Colonic mucosa (tissue), 4 donors: ENCODE measurements at regions not wholly inside any gene's neighbourhood (a gene's known extent, or its start where the extent isn't known, plus 50 kb on each side); places are given as distances from the start of the nearest gene placed in this dataset.

Experiments
- DNase-seq: peaks from one replicate; pipeline ENCODE4 v3.0.0-alpha.2; 2020
- H3K27ac ChIP-seq: fragments of 200-600 bp; one replicate; pipeline ENCODE4 v1.8.0; 2021
- H3K27me3 ChIP-seq: fragments of 200-600 bp; one replicate; pipeline ENCODE4 v1.8.0; 2021
- H3K36me3 ChIP-seq: fragments of 200-600 bp; one replicate; pipeline ENCODE4 v1.8.0; 2021
- H3K4me1 ChIP-seq: fragments of 200-600 bp; one replicate; pipeline ENCODE4 v1.8.0; 2021; ENCODE audit warnings: mild to moderate bottlenecking
- H3K4me3 ChIP-seq: fragments of 200-600 bp; one replicate; pipeline ENCODE4 v1.8.0; 2021
- H3K9ac ChIP-seq, 2 donors: one replicate each; pipeline ENCODE4 v1.7.0; 2013; ENCODE audit warnings: control low read depth in 2 of 2, low read depth in 2 of 2, low read length in 2 of 2
- H3K9me3 ChIP-seq: fragments of 200-600 bp; one replicate; pipeline ENCODE4 v1.8.0; 2021
- CTCF ChIP-seq: fragments of 200-600 bp; IDR thresholded peaks from one replicate; pipeline ENCODE4 v1.8.0; 2022; ENCODE audit warnings: antibody characterized with exemption, mild to moderate bottlenecking
- intact Hi-C: fragments of 100-400 bp; cut with DNase I; formaldehyde crosslinking; loops from one replicate; pipeline ENCODE4 v1.14.1; 2022
- donor health status: healthy.
- donor health status: DM: no; HTN: no; CAD: no.
- donor health status: DM: no; HTN: no; CAD: no.

- no peak for TF ChIP-seq CTCF
- H3K27me3 ChIP-seq: no peaks in the 10 kb centered on the region
- intact Hi-C loops: no loop called here
- no peak overlapping the region for H3K27ac ChIP-seq
- DNase-seq: no peak
- no peaks in the 10 kb centered on the region for H3K36me3 ChIP-seq
- H3K9ac ChIP-seq: no peak overlapping the region
- no peak overlapping the region for H3K4me3 ChIP-seq
- no peaks in the 10 kb centered on the region for H3K4me1 ChIP-seq
- no peaks in the 10 kb centered on the region for H3K9me3 ChIP-seq
Measured at GRCh38 chr4:4625488-4625887, 83.6 kb upstream of the STX18 start.

- Histone ChIP-seq H3K4me3 (no peak overlapping the region), H3K36me3 (no peaks in the 10 kb centered on the region), H3K9ac (no peak overlapping the region), H3K27ac (no peak overlapping the region), H3K4me1 (no peaks in the 10 kb centered on the region), H3K27me3 (no peaks in the 10 kb centered on the region), H3K9me3 (no peaks in the 10 kb centered on the region)
- TF ChIP-seq CTCF: no peak
- DNase-seq: no peak
- intact Hi-C loops: no loop called here
Measured at GRCh38 chr4:4624276-4624897, 82.5 kb upstream of the STX18 start.

- TF ChIP-seq CTCF: no peak
- Histone ChIP-seq H3K36me3 (no peaks in the 10 kb centered on the region), H3K27ac (no peak overlapping the region), H3K9me3 (no peaks in the 10 kb centered on the region), H3K27me3 (no peaks in the 10 kb centered on the region), H3K4me3 (no peak overlapping the region), H3K9ac (no peak overlapping the region), H3K4me1 (no peaks in the 10 kb centered on the region)
- intact Hi-C loops: no loop called here
- DNase-seq: no peak
Measured at GRCh38 chr4:4619821-4620220, 78.0 kb upstream of the STX18 start.

- intact Hi-C loops: no loop called here
- no peak overlapping the region for H3K4me3 ChIP-seq
- H3K4me1 ChIP-seq: no peaks in the 10 kb centered on the region
- no peak overlapping the region for H3K27ac ChIP-seq
- no peak for DNase-seq
- H3K27me3 ChIP-seq: no peaks in the 10 kb centered on the region
- no peaks in the 10 kb centered on the region for H3K36me3 ChIP-seq
- no peak overlapping the region for H3K9ac ChIP-seq
- no peak for TF ChIP-seq CTCF
- no peaks in the 10 kb centered on the region for H3K9me3 ChIP-seq
Measured at GRCh38 chr4:4618847-4619246, 77.0 kb upstream of the STX18 start.

GRCh38 chr4:4614925-4615678 is 73.3 kb upstream of the STX18 start:
- no peaks in the 10 kb centered on the region for H3K36me3 ChIP-seq
- H3K27ac ChIP-seq: no peak overlapping the region
- H3K4me3 ChIP-seq: no peak overlapping the region
- no peaks in the 10 kb centered on the region for H3K27me3 ChIP-seq
- intact Hi-C loops: no loop called here
- no peak overlapping the region for H3K9ac ChIP-seq
- DNase-seq: no peak
- no peaks in the 10 kb centered on the region for H3K4me1 ChIP-seq
- no peak for TF ChIP-seq CTCF
- no peaks in the 10 kb centered on the region for H3K9me3 ChIP-seq
